DMS114 treated with DMSO at 0.1 percent for 48 hours (cell line): ENCODE measurements at regions not wholly inside any gene's neighbourhood (a gene's known extent, or its start where the extent isn't known, plus 50 kb on each side); places are given as distances from the start of the nearest gene placed in this dataset.

ENCODE experiments used
- DNase-seq: peaks from one replicate; lab custom pipeline; 2025; ENCODE audit not compliant: unreplicated experiment; lab: John Stamatoyannopoulos, UW

- no peak for DNase-seq
These were observed 56.0 kb upstream of the CTTNBP2 start for GRCh38 chr7:117929237-117929636.

GRCh38 chr7:117931314-117931713 is 58.1 kb upstream of the CTTNBP2 start:
- DNase-seq = no peak

GRCh38 chr7:117937049-117937752 is 64.0 kb upstream of the CTTNBP2 start:
- no peak for DNase-seq

GRCh38 chr7:117937753-117938483 is 64.7 kb upstream of the CTTNBP2 start:
- DNase-seq = no peak

DNA sequence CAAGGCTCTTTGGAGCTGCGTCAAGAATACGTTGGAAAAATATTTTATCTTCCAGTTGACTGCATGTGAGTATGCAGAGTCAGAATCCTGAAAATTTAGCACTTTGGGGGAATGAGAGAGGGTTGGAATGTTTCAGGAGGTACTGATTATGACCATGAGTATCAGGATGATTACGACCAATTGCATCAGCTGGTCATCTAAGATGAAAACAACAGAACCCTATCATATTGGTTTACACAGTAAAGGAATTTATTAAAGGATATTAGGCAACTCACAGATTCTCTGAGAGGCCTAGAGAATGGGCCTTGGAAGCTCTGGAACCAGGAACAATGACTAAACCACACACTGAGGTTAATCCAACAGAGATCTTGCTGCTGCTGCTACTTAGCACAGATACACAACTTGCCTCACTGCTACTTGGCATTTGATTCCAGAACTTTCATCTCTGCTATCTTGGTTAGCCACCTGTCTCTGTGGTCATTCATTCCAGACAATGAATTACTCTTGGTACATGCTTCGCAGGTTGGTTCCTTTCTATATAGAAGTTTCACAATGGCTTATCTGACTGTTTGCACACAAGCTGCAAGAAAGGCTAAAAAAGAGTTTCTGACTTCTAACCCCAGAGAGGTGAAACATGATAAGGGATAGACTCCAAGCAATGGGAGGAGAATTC is 68.0 kb upstream of the CTTNBP2 start:
- no peak for DNase-seq

DNA sequence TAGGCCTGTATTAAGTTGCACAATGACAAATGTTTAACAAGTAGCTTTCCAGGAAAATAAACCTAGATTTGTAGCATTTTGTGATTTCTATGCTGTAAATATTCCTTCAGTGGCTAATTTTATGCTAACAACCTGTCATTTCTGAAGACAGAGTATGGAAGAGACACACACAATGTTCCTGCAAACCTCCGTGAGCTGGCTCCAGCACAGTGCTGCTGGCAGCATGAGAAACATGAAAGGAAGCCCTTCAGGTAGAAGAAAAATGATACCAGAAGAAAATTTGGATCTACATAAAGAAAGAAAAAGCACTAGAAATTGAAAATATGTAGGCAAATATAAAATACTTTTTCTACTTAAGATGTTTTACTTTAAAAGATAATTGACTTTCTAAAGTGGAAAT is 69.5 kb upstream of the CTTNBP2 start:
- no peak for DNase-seq

DNA sequence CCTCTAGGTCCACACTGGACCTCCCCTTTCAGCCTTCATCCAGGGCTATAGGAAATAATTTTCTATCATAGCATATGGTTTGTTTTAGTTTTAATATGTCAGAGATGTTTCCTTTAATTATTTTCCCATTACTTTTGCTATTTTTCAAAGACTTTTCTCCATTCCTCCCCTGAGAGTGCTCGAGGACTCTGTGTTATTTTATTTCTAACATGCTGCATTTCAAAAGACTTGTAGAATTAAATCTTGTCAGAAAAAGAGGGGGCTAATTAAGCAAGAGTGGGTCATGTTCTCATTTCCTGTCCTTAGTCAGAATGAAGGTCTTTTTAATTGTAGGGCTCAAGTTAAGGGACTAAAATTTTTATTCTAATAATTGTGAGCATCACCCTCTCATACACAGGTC is 71.6 kb upstream of the CTTNBP2 start:
- DNase-seq = no peak

GRCh38 chr7:117946151-117946633 is 73.0 kb upstream of the CTTNBP2 start:
- no peak for DNase-seq

DNA sequence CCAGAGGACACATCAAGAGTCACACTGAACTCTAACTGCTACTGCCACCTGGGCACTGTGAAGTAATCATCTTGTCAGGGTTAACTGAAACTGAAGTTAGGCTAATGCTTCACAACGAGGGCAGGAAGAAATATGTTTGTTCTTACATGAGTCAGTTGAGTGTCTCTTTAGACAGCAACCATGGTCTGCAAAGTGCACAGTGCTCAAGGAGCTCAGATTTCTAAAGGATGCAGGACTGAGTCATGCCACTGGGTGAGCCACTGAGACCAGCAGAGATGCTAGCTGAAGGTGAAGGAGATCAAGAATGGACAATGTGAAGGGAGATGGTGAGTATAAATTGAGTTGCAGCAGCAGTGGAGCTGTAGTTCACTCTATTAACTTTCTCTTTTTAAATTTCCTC is 76.0 kb upstream of the CTTNBP2 start:
- DNase-seq = no peak

DNA sequence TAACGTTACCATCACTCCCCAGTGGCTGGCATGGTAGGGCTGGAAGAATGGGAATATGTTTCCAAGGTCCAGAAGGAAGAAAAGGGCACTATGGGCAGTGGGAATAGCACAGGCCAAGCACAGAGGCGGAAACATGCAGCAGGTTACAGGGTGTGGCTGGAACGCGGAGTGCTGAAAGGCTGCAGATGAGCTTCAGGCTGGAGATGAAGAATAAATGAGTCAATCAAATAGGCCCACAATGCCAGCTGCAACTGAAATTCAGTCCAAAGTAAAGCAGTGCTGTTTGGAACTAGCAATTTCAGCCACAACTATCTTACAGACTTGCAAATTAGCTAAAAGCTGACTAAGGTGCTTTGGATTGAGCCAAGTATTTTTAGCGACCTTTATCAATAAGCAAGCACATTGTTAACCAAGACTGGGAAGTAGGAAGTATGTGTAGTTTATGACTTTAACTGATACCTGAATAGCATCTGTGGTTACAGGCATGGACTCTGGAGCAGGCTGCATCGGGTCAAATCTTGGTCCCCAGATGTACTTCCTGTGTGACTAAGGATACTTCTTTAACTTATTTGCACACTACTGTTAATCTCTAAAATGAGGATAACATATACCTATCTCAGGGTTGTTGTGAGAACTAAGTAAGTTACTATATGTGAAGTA is 77.5 kb upstream of the CTTNBP2 start:
- no peak for DNase-seq

DNA sequence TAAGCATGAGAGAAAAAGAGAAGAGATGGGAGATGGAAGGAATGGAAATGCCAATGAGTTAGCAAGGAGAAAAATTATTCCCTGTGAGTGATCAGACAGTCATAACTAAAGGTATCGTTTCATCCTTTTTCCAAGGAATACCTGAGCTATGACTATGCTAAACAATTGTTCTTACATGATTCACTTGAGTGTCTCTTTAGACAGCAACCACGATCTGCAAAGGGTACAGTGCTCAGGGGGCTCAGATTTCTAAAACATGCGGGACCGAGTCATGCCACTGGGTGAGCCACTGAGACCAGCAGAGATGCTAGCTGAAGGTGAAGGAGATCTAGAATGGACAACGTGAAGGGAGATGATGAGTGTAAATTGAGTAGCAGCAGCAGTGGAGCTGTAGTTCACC is 78.0 kb upstream of the CTTNBP2 start:
- DNase-seq = no peak

DNA sequence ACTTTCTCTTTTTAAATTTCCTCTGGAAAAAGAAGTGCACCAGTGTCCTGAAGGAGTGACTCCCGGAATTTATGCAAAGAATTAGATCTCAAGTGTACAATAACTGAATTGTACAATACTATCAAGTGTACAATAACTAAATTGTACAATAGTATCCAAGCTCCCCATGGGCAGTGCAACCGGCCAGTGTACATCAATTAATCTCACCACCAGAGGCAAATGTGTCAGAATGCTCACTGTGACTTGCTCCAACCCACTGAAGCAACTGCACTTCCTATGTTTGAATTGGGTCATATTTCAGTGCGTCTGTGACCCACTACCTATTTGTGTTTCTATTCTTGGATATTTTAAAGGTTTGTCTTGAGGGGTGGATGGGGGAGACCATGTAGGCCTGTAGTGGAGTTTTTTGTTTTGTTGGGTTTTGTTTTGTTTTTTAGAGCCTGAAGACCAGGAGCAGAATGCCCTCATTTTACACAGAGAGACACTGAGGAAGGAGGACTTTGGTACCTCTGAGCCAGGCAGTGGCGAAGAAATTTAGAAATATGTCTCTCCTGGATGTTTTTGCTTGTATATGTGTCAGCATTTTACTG is 78.5 kb upstream of the CTTNBP2 start:
- DNase-seq = no peak

DNA sequence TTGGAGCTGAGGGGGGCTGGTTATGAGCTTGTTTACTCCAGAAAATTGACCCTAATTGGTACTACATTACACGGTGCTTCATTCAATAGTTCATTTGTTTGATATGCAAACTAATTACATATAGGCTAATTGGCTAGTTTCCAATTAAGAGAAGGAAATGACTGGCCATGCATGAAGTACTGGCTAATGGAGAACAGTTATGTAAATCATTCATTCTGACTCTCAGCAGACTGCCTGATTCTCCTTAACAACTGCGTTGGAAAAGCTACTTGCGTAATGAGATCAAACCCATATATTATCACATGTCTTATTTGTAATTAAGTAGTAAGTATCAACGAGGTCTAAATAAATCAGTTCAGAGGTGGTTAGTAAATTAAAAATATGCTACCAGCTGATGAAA is 81.8 kb upstream of the CTTNBP2 start:
- DNase-seq = no peak

DNA sequence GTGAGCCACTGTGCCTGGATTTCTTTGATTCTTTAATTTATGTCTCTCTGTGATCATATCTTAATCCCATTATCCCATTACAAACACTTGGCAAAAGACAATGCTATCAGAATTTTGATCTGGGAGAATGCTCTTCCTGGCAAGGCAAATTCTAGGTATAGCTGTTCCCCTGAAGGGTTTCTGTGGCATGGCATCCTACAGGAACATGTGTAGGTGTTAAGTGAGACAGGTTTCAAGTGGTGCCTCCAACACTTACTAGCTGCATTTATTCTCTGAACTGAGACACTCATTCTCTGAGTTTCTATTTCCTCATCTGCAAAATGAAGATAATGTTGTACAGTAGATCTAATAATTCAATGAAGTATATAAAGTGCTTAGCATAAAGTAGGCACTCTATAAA is 87.1 kb upstream of the CTTNBP2 start:
- DNase-seq = no peak

DNA sequence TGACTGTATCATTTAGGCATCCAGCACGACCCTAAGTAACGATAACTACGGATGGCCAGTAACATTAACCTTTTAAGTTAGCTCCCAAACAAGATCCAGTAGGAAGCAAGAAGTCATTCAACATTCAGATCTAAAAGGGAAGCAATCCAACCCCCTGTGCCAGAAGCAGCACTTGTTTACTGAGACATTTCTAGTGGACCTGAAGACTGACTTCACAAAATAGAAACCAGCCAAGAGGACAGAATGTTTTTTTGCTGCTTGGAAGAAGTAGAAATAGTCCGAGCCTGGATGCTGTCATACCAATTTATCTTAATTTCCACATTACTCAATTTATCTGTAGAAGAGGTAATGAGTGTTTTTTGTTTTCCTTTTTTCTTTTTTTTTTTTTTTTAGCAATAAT is 88.0 kb upstream of the CTTNBP2 start:
- DNase-seq = no peak

DNA sequence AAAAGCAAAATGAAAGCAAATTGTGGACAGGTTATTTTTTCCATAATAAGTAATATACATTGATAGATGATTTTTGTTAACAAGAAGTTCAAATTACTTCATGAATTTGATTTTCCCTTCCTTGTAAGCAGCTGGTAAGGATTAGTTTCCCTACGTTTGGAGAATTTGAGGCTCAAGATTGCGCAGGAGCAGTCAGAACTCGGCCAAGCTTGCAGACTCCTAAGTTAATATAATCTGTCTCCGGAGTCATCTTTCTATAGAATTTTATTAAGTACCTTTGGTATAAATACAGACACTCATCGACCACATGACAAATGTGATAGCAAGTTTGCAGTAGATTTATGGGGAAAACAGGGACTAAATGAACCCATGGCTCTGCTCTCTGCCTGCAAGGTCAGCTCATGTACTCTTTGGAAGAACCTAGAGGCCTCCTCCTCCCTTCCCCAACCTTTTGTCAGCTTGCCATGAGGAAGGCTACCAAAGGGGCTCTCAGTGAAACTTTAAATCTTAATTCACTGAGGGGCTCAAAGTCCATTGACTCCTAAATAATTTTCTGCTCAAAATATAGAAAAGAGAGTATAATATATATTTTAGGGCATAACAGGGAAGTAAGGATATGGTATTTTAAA is 89.2 kb upstream of the CTTNBP2 start:
- DNase-seq = no peak

- DNase-seq = no peak
These were observed 90.3 kb upstream of the CTTNBP2 start for GRCh38 chr7:117963264-117964197.

GRCh38 chr7:117970801-117971200 is 97.6 kb upstream of the CTTNBP2 start:
- no peak for DNase-seq

DNA sequence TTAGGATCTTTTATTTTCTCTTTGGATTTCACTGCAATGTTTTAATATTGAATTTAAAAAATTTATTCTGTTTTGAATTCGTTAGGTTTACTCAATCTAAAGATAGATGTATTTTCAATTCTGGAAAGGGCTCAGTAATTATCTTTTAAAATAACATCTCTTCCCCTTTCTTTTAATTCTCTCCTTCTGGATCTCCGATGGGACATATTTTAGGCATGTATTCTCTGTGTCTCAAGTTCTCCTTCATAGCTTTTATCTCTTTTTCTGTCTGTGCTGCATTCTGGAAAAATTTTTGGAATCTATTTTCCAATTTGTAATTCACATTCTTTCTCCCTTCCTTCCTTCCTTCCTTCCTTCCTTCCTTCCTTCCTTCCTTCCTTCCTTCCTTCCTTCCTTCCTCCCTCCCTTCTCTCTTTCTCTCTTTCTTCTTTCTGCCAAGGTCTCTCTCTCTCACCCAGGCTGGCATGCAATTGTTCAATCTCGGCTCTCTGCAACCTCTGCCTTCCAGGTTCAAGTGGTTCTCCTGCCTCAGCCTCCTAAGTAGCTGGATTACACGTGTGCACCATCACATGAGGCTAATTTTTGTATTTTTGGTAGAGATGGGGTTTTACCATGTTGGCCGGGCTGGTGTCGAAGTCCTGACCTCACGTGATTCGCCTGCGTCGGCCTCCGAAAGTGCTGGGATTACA is 98.5 kb upstream of the CTTNBP2 start:
- DNase-seq = no peak
